Femur (tissue), 1 donor: ENCODE measurements at regions not wholly inside any gene's neighbourhood (a gene's known extent, or its start where the extent isn't known, plus 50 kb on each side); places are given as distances from the start of the nearest gene placed in this dataset.

ENCODE experiments used
- DNase-seq: peaks from one replicate; pipeline ENCODE4 v3.0.0-alpha.2; 2017

DNA sequence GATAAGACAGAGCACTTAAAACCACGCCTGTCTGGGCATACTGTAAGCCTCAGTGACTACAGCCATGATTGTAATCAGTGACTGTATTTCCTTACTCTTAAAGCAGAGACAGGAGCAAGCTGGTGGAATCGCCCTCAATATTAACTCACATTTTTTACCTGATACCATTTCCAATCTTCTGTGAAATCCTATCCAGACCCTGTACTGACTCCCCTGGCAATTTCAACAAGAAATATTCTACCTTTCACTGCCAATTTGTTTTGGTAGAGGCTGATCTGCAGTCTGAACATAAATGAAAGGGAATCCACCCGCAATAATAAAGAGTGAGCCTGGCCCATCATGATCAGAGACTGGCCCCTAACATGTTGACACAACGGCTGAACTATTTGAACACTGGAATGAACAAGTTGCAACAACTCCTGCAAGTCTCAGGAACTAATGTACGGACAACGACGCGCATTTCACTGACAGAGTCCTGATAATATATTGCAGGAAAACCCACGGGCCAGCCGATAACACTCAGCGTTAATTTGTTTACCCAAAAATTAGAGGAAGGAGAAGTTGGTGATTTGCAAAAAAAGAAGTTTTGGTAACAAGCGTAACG lies 195.5 kb upstream of the BTG1 start:
- DNase-seq: no peak

GRCh38 chr12:92340441-92341064 lies 194.9 kb upstream of the BTG1 start:
- DNase-seq: no peak

DNA sequence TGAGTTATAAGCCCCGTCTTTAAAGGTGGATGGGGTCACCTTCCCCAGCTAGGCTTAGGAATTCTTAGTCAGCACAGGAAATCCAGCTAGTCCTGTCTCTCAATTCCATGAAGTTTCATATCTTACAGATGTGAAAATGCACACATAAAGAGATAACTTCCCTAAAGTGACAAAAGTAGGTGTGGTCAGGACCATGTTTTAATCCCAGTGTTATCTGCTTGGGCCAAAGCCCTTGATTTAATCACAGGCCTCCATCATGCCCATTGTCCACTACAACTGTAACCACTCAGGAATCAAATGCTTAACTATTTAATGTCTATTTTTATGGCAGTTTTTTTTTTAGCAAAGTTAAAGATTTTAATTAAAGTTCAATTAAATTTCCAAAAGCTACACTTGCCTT lies 194.4 kb upstream of the BTG1 start:
- DNase-seq: no peak

DNA sequence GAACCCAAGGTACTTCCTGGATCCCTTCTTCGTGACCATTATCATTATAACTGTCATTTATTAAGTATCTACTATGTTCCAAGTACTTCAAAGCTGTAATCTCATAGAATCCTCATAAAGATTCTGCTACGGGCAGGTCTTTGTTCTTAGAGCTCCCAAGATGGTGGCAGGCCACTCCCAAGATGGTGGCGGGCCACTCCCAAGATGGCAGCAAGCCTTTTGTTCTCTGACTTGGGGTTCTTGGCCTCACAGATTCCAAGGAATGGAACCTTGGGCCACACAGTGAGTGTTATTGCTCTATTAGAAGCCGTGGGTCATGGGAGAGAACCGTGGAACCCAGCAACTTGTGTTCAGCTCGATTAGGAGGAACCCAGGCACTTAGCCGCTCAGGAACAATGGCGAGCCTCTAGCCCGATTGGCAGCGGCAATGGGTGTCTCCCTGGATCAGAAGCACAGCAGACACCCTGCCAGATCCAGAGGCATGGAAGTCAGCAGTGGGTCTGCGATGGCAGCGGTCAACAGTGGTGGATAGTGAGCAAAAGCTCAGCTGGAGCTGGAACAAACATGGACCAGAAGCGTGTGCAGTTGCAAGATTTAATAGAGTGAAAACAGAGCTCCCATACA lies 193.7 kb upstream of the BTG1 start:
- DNase-seq: no peak

- DNase-seq: no peak
Observed at GRCh38 chr12:92338671-92339070, 193.0 kb upstream of the BTG1 start.

GRCh38 chr12:92338102-92338501 lies 192.5 kb upstream of the BTG1 start:
- no peak for DNase-seq

- DNase-seq: no peak
Observed at GRCh38 chr12:92337128-92337527, 191.5 kb upstream of the BTG1 start.

DNA sequence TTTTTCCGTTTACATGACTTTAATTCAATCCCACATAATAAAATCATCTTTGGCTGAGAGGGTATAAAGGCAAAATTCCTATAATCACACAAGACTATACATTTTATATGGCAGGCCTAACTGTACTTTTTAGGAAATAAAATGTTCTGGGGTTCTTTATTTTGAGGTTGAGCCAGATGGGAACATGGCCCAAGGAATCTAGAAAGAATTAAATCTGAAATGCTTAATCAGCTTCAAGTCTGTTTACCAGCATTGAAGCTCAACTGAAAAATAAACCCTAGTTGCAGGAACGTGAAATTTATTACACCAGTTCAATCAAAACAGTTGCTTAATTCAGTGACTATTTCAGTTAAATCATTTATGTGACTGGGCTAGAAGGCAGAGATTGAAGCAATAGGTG lies 191.0 kb upstream of the BTG1 start:
- no peak for DNase-seq

GRCh38 chr12:92335831-92336230 lies 190.2 kb upstream of the BTG1 start:
- no peak for DNase-seq

GRCh38 chr12:92334552-92334951 lies 188.9 kb upstream of the BTG1 start:
- no peak for DNase-seq

DNA sequence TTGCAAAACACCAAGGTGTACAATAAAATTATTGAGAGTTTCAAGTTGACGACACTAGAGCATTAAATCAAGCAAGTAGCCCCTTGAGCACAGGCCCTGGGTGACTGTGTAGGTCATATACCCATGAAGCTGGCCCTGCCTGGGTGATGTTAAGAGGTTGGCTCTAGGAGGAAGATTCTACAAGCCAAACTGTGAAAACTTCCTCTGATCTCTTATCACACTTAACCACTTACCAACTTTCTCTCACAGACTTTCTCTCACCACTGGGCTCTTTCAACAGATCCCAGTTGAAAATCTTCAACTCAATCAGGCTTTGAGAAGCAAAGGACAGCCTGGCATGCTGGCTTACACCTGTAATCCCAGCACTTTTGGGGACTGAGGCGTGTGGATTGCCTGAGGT lies 186.9 kb upstream of the BTG1 start:
- DNase-seq: no peak

DNA sequence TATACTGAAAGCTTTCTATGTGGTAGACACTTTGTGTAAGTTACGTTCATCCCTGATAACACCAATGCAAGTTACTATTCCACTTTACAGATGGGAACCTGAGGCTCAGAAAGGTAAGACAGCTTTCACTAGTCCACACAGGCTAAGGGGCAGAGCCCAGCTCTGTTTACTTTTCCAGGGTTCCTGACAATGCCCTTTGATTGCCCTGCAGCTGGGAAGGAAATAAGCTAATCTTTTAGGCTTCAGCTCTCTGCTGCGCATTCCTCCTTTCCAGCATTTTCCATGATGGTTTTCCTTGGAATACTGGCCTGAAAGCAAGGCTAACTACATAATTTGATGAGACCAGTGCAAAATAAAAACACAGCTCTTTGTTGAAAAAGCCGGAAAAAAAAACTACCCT lies 185.7 kb upstream of the BTG1 start:
- DNase-seq: no peak

DNA sequence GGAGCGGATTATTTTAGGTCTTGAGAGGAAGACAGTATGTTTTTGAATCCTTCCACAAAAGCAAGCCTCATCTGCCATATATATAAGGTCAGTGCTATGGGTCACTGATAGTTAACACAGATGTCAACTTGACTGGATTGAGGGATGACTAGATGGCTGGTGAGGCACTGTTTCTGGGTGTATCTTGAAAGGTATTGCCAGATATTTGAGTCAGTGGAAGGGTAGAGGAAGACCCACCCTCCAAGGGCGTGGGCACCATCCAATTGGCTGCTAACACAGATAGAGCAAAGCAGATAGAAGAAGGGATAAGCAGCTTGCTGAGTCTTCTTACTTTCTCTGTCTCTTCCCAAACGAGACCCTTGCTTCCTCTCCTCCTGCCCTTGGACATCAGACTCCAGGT lies 185.0 kb upstream of the BTG1 start:
- DNase-seq: no peak

- no peak for DNase-seq
Observed at GRCh38 chr12:92326877-92327276, 181.2 kb upstream of the BTG1 start.

DNA sequence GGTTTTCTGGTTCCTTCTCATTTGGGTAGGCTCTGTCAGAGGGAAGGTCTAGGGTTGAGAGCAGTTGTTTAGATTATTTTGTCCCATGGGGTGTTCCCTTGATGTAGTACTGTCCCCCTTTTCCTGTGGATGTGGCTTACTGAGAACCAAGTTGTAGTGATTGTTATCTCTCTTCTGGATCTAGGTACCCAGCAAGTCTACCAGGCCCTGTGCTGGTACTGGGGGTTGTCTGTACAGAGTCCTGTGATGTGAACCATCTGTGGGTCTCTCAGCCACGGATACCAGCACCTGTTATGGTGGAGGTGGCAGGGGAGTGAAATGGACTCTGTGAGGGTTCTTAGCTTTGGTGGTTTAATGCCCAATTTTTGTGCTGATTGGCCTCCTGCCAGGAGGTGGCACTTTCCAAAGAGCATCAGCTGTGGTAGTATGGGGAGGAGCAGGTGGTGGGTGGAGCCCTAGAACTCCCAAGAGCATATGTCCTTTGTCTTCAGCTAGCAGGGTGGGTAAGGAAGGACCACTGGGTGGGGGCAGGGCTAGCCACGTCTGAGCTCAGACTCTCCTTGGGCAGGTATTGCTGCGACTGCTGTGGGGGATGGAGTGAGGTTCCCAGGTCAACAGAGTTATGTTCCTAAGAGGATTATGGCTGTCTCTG lies 179.3 kb upstream of the BTG1 start:
- no peak for DNase-seq

DNA sequence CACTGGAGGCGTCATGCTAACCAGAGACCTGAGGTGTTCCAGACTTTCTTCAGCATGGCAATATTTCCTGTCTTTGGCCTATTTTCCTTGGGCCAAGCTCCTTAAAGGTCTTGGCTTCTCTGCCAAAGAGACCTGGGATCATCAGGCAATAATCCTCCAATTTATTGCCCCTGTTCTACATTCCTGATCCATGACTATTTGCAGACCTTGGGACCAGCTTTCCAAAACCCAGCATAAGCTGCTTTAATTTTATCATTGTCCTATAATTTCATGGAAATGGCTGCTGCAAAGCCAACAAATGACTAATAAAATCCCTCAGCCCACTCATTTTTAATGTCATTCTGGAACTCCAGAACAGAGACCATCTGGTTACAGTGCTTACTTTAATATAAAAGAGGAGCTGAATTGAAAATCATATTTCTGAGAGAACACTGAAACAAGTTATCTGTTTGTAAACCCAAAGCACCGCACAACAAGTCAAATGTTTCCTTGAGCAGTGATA lies 166.9 kb upstream of the BTG1 start:
- DNase-seq: no peak

- peak; percentile 38 for DNase-seq
Observed at GRCh38 chr12:92304371-92305055, 158.9 kb upstream of the BTG1 start.

- DNase-seq: no peak
Observed at GRCh38 chr12:92302041-92302829, 156.6 kb upstream of the BTG1 start.

DNA sequence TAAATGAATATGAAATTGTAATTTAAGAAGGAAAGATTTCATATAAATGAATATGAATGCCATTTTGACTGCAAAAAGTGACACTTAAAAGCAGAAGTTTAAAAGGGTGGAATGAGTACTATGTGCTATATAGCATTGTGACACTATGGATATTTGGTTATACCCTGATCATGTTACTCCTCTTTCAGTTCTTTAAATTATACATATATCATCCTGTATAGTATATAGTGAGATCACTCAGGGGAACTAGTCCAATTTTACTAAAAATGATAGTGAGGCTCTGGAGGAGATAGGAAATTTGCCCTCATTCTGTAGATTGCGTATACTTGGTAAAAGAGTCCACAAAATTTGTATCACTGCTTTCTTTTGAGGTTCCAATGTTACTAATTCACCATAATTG lies 155.7 kb upstream of the BTG1 start:
- DNase-seq: no peak

- DNase-seq: no peak
Observed at GRCh38 chr12:92300777-92301176, 155.1 kb upstream of the BTG1 start.

DNA sequence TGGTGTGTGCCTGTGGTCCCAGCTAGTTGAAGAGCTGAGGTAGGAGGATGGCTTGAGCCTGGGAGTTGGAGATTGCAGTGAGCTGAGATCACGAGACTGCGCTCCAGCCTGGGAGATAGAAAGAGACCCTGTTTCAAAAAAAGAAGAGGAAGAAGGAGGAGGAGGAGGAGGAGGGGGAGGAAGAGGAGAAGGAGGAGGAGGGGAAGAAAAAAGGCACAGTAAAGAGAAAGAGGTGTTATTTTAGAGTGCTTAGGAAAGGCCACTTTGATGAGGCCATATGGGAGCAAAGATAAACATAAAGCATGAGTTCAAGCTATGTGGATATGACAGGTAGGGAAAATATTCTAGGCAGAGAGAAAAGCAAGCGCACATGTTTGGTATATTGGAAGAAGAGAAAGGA lies 154.1 kb upstream of the BTG1 start:
- no peak for DNase-seq

DNA sequence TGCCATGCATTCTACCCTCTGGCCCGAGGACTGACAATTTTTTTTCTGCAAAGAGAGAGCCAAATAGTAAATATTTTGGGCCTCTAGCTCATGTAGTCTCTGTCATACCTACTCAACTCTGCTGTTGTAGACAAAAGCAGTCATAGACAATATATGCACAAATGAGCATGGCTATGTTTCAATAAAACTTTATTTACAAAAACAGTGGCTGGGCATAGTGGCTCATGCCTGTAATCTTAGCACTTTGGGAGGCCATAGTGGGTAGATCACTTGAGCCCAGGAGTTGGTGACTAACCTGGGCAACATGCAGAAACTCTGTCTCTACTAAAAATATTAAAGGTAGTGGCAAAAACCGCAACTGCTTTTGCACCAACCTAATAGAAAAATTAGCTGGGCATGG lies 153.7 kb upstream of the BTG1 start:
- DNase-seq: no peak
